ENCODE measurements at regions not wholly inside any gene's neighbourhood (a gene's known extent, or its start where the extent isn't known, plus 50 kb on each side); places are given as distances from the start of the nearest gene placed in this dataset.

GRCh38 chr5:124292322-124292855 lies 454.1 kb downstream of the ZNF608 start:
- no peak for DNase-seq

- DNase-seq, result no peak
Measured at GRCh38 chr5:124289641-124290311, 456.7 kb downstream of the ZNF608 start.

GRCh38 chr5:124289130-124289529 lies 457.3 kb downstream of the ZNF608 start:
- no peak for DNase-seq

GRCh38 chr5:124287813-124288212 lies 458.6 kb downstream of the ZNF608 start:
- no peak for DNase-seq

GRCh38 chr5:124285733-124286132 lies 460.7 kb downstream of the ZNF608 start:
- no peak for DNase-seq

GRCh38 chr5:124285071-124285470 lies 461.4 kb downstream of the ZNF608 start:
- no peak for DNase-seq

- DNase-seq, result no peak
Measured at GRCh38 chr5:124283031-124283430, 463.4 kb downstream of the ZNF608 start.

- no peak for DNase-seq
Measured at GRCh38 chr5:124280079-124280478, 466.4 kb downstream of the ZNF608 start.

GRCh38 chr5:124279146-124279876 lies 467.1 kb downstream of the ZNF608 start:
- DNase-seq, result no peak

GRCh38 chr5:124278636-124279035 lies 467.8 kb downstream of the ZNF608 start:
- no peak for DNase-seq

GRCh38 chr5:124277767-124278545 lies 468.5 kb downstream of the ZNF608 start:
- no peak for DNase-seq

GRCh38 chr5:124276166-124276565 lies 470.3 kb downstream of the ZNF608 start:
- no peak for DNase-seq

GRCh38 chr5:124274949-124275348 lies 471.5 kb downstream of the ZNF608 start:
- DNase-seq, result no peak

- DNase-seq, result no peak
Measured at GRCh38 chr5:124264499-124264898, 481.9 kb downstream of the ZNF608 start.

GRCh38 chr5:124263680-124264491 lies 482.6 kb downstream of the ZNF608 start:
- no peak for DNase-seq

- no peak for DNase-seq
Measured at GRCh38 chr5:124262991-124263571, 483.4 kb downstream of the ZNF608 start.

- no peak for DNase-seq
Measured at GRCh38 chr5:124262470-124262869, 484.0 kb downstream of the ZNF608 start.

- DNase-seq, result no peak
Measured at GRCh38 chr5:124261848-124262247, 484.6 kb downstream of the ZNF608 start.

- DNase-seq, result no peak
Measured at GRCh38 chr5:124260921-124261515, 485.4 kb downstream of the ZNF608 start.

GRCh38 chr5:124259017-124259416 lies 487.4 kb downstream of the ZNF608 start:
- DNase-seq, result no peak

- no peak for DNase-seq
Measured at GRCh38 chr5:124257048-124257447, 489.4 kb downstream of the ZNF608 start.

Measured in central memory CD4-positive, alpha-beta T cell (primary cell).